HCT116 (cell line): ENCODE measurements at regions not wholly inside any gene's neighbourhood (a gene's known extent, or its start where the extent isn't known, plus 50 kb on each side); places are given as distances from the start of the nearest gene placed in this dataset.

Source experiments
- EZH2phosphoT487 ChIP-seq: fragments of 200-600 bp; IDR thresholded peaks from 2 replicates; pipeline ENCODE4 v1.6.1; 2018; ENCODE audit warnings: antibody characterized with exemption, borderline replicate concordance
- JUND ChIP-seq: IDR thresholded peaks from 2 replicates; pipeline ENCODE4 v1.6.1; 2012
- POLR2A ChIP-seq: IDR thresholded peaks from 2 replicates; pipeline ENCODE4 v1.7.0; 2011; ENCODE audit warnings: borderline replicate concordance; ENCODE audit not compliant: insufficient read depth, insufficient read length; ENCODE audit errors: extremely low read depth
- TF ChIP-seq, protein P1 (sequence below): IDR thresholded peaks from 2 replicates; pipeline ENCODE4 v1.6.1; 2012
- TF ChIP-seq, protein P2 (sequence below), 3 experiments: fragments of 200-600 bp in 1 of 3; sonication (generic) in 1 of 3; IDR thresholded peaks in 2 of 3; conservative IDR thresholded peaks in 1 of 3; 2 replicates each; pipeline ENCODE4 v1.5.1; 2012 to 2017; ENCODE audit warnings: low read depth in 2 of 3, low read length in 2 of 3, antibody characterized with exemption in 1 of 3, borderline replicate concordance in 1 of 3, control low read depth in 1 of 3, mild to moderate bottlenecking in 1 of 3, mixed read lengths in 1 of 3, mixed run types in 1 of 3, moderate library complexity in 1 of 3; ENCODE audit not compliant: insufficient read depth in 1 of 3

DNA sequence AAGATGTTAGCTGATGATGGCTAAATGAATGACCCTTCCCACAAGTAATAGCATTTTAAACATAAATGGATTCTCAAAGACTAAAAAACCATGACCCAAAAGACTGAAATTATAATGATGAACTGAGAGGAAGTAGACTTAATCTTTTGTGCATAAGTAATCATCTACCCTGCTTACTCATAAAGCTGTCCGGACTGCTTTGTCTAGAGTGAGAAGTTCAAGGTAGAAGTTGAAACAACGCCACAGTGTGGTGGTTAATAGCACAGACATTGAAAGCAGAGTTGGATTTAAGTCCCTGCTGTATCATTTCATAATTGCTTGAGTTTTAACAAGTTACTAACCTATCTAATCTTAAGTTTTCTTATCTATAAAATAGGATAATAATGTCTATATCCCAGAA is 346.6 kb downstream of the CENPC start:
- TF ChIP-seq, protein P1, sequence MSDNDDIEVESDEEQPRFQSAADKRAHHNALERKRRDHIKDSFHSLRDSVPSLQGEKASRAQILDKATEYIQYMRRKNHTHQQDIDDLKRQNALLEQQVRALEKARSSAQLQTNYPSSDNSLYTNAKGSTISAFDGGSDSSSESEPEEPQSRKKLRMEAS = no peak
- TF ChIP-seq, protein P2, sequence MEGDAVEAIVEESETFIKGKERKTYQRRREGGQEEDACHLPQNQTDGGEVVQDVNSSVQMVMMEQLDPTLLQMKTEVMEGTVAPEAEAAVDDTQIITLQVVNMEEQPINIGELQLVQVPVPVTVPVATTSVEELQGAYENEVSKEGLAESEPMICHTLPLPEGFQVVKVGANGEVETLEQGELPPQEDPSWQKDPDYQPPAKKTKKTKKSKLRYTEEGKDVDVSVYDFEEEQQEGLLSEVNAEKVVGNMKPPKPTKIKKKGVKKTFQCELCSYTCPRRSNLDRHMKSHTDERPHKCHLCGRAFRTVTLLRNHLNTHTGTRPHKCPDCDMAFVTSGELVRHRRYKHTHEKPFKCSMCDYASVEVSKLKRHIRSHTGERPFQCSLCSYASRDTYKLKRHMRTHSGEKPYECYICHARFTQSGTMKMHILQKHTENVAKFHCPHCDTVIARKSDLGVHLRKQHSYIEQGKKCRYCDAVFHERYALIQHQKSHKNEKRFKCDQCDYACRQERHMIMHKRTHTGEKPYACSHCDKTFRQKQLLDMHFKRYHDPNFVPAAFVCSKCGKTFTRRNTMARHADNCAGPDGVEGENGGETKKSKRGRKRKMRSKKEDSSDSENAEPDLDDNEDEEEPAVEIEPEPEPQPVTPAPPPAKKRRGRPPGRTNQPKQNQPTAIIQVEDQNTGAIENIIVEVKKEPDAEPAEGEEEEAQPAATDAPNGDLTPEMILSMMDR (IDR thresholded peaks at IDR 0.05 in 2 of 3, conservative IDR thresholded peaks at IDR 0.05 in 1 of 3; ENCODE audit: borderline replicate concordance in 1 of 3, insufficient read depth in 1 of 3, low read depth in 2 of 3, low read length in 2 of 3) = no peak; a peak in 1 of 6 replicates
- TF ChIP-seq EZH2phosphoT487 (no peak), POLR2A (no peak), JUND (no peak)
